ENCODE measurements at regions not wholly inside any gene's neighbourhood (a gene's known extent, or its start where the extent isn't known, plus 50 kb on each side); places are given as distances from the start of the nearest gene placed in this dataset.
"Not testable (repeated sequence)": the region's sequence is repeated elsewhere in the genome, so short reads cannot be mapped to it uniquely, and the experiment has no call there.

GRCh38 chr6:9795880-9796279 lies 619.0 kb downstream of the TFAP2A start:
- DNase-seq, result no peak

- DNase-seq, result no peak
These were observed 625.7 kb downstream of the TFAP2A start for GRCh38 chr6:9789201-9789600.

- no peak for DNase-seq
These were observed 630.1 kb downstream of the TFAP2A start for GRCh38 chr6:9784786-9785185.

DNA sequence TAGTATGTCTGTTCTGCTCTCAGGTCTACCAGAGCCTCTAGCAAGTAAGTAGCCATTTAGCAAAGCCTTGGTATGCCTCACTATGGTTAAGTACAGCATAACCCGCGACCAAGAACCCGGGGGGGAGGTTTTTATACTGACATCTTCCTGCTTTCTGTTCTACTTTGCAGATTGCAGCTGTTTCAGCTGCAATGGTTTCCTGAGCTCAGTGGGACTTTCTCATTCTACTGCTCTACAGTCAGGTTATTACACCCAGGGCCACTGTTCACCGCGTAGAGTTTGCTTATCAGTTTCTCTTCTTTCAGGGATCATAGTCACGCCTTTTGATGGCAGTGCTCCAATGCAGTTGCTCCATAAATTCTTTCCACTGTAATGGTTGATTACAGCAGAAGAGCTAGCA lies 631.3 kb downstream of the TFAP2A start:
- DNase-seq, result no peak

DNA sequence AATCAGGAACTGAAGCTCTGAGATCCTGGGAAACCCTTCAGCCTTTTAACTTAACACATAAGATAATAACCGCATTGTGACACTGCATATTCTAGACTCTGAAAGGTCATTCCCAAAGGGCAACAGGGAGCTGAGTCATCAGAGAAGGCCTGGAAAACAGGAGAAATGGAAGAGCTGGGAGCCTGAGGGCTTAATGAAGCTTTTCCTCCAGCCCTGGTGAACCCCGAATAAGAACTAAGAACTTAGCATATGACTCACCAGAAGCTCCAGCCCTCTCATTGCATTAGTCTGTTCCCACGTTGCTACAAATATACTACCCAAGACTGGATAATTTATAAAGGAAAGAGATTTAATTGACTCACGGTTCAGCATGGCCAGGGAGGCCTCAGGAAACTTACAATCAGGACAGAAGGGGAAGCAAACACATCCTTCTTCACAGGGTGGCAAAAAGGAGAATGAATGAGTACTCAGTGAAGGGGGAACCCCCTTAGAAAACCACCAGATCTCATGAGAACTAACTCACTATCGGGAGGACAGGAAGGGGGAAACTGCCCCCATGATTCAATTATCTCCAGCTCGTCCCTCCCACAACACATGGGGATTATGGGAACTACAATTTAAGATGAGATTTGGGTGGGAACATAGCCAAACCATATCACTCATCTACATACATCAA lies 648.5 kb downstream of the TFAP2A start:
- no peak for DNase-seq

DNA sequence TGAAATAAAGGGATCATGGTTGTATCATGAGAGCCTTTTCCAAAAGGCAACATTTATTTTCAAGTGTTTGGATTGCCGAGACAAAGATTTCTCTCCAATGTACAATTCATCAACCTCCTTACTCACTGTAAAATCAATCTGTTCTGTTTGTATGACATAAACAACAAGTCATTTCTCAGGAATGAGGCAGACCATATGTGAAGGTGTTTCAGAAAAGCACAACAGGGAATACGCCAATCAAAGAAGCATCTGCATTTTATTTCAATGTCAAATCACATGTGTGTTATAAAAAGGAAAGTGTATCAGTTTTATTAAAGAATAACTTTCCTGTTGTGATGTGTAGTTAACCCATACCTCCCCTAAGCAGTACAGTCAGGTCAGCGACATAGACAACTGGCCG lies 653.7 kb downstream of the TFAP2A start:
- DNase-seq, result no peak

DNA sequence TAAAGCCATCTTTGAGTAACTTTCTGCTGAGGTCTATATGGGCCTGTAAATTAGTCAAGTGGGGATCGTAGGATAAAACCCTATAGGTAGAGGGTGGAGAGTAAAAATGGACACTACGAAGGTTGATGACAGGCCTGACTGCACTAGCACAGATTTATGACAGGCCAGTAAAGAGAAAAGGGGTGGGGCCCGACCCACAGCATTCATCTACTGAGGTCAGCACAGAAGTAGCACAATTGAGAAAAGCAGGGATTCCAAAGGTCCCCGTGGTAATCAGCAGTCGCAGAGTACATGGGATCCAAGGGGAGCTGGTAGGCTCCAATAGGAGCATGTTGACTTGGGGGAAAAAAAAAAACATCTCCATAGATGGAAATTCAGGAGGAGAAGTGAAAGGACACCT lies 660.4 kb downstream of the TFAP2A start:
- no peak for DNase-seq

DNA sequence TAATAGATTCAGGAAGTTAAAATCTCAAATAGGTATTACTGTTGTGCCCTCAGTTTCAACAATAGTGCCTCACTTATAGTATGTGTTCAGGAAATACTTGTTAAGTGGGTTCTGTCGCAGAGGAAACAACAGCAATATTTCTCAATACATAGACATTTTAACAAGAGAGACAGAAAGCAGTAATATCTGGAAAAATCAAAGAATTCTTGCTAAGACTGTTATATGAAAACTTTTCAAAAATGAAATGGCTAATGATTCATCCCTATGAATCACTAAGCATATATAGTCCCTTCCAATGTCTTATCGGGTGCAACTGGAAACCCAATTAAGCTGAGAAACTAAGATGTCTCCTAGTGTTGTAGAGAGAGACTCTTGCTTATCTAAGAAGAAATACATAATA lies 668.9 kb downstream of the TFAP2A start:
- no peak for DNase-seq

DNA sequence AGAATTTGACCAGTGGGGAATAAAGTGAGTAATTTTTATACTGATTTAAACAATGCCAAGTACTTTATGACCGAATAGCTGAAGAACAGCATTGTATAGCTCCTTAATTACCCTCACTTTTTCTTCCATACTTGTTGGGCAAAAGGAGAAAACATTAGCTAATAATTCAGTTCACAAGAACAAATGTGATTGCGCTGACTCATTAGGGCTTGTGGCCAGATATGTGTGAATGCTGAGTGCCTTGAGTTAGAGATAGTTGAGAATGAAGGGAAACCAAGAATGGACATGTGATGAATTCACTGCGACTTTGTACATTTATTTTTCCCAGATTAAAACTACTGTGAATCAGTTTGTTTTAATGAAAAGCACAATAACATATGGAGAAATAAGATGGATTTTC lies 669.4 kb downstream of the TFAP2A start:
- no peak for DNase-seq

DNA sequence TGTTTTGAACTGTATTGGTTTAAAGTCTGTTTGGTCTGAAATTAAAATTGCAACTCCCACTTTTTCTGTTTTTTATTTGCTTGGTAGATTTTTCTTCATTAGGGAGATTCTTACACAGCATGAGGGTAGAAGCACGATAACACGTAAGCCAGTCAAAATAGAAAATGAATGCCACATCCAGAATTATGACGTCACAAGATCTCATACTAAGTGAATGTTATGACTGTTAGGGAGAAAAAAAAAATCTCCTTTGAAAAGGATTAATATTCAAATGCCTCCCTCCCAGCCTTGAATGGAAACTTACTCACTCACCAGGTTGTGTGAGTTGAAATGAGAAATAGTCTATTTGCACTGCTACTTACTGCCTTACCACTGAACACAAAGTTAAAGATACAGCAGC lies 670.8 kb downstream of the TFAP2A start:
- no peak for DNase-seq

GRCh38 chr6:9732056-9732455 lies 682.8 kb downstream of the TFAP2A start:
- no peak for DNase-seq

DNA sequence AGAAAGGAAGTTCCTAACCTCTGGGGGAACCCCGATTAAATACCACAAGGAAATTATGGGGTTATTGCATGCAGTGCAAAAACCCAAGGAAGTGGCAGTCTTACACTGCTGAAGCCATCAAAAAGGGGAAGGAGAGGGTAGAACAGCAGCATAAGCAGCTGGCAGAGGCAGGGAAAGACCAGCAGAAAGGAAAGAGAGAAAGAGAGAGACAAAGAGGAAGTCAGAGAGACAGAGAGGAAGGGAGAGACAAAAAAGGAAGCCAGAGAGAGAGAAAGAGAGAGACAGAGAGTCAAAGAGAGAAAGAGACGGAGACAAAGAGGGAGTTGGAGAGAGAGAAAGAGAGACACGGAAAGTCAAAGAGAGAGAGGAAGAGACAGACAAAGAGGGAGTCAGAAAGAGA lies 689.1 kb downstream of the TFAP2A start:
- DNase-seq, result not testable (repeated sequence)

DNA sequence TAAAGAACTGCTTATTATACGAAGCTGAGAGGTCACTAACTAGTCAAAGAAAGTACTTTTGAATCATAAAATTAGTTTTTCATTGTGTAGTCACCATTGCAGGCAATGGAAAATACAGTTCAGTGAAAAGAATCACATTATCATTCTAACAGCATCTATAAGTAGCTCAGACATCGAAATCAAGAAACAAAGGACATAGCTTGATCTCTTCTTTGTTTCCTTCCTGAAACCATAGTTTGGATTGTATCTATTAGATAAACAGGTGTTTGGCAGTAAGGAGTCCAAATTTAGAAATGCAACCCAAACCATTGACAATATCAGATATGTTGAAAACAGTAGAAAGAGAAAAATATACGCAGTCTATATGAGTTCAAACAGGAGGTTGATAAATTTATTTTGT lies 697.3 kb downstream of the TFAP2A start:
- no peak for DNase-seq

- no peak for DNase-seq
These were observed 703.5 kb downstream of the TFAP2A start for GRCh38 chr6:9711365-9711764.

DNA sequence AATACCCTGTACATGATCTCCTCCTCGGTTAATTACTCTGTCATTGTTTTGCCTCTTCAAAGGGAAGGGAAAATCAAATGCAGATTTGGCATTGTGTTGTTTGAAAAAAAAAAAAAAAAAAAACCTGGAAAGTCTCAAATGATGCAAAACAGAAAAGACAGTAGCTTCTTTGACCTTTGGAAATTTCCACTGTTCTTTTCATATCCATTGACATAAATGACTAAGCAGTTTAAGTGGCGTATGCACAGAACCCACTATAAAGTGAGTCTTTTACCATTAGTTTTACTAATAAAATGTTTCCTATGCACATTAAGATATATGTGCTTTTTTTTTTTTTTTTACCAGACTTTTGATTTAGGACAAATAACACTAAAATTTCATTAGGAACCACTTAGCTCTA lies 704.3 kb downstream of the TFAP2A start:
- no peak for DNase-seq

DNA sequence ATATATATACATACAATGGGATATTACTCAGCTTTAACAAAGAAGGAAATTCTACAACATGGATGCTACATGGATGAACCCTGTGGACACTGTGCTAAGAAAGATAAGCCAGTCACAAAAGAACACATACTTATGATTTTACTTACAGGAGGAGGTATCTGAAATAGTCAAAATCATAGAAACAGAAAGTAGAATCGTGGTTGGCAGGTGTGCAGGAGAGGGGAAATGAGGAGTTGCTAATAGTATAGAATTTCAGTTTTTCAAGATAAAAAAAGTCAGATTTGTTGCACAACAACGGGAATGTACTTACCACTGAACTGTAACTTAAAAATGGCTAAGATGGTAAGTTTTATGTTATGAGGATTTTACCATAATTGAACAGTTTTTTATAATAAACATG lies 706.3 kb downstream of the TFAP2A start:
- no peak for DNase-seq

DNA sequence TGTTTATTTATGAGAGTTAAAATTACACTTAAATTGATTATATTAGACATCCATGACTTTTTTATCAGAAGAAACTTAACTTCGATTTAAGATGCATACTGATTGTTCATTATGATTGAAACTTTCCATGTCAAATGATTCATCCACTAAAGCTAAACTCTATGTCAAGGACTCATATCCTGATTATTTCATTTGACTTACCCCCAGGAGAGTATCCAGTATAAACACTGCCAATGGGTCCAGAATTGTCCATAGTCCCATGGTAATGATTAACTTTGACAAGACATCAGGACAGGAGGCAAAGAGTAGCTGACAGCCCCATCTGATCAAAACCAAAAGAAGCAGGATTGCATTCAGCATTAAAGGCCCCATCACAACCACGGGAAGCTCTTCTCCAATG lies 709.9 kb downstream of the TFAP2A start:
- no peak for DNase-seq

DNA sequence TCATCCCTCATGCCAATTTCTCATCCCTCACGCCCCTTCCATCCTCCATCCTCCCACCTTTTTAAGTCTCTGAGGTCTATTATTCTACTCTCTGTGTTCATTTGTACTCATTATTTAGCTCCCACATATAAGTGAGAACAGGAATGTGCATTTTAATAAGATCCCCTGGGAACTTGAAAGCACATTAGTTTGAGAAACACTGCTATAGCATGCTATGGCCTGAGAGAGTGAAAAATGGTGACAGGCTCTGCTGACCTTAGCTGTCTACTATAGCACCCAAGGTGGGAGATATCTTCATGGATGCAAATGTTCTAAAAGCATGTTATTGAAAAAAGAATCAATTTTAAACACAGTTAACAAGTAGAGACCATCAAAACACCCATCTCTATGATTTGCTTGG lies 712.0 kb downstream of the TFAP2A start:
- DNase-seq, result no peak

GRCh38 chr6:9699888-9700287 lies 715.0 kb downstream of the TFAP2A start:
- DNase-seq, result no peak

- no peak for DNase-seq
These were observed 717.5 kb downstream of the TFAP2A start for GRCh38 chr6:9697263-9697931.

GRCh38 chr6:9690388-9690787 lies 724.5 kb downstream of the TFAP2A start:
- DNase-seq, result no peak

- DNase-seq, result not testable (repeated sequence)
These were observed 734.1 kb downstream of the TFAP2A start for GRCh38 chr6:9680727-9681126.

DNA sequence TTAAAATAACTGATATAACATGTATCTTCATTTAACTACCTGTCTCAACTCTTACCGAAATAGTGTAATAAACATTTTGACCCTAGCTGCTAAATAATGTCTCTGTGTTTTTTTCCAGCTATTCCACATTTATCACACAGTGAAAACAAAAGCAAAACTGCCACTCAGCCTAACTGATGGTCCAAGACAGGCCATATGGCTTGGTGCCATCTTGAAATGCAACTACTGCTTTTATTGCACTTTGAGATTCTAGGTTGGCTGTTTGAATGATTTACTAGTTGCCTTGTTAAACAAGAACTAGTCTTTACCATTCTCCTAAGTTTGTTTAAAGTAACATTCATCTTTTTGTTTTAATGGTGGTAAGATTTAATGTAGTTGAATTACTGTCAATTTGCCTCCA lies 739.8 kb downstream of the TFAP2A start:
- no peak for DNase-seq

GRCh38 chr6:9659848-9660247 lies 755.0 kb downstream of the TFAP2A start:
- DNase-seq, result no peak

DNA sequence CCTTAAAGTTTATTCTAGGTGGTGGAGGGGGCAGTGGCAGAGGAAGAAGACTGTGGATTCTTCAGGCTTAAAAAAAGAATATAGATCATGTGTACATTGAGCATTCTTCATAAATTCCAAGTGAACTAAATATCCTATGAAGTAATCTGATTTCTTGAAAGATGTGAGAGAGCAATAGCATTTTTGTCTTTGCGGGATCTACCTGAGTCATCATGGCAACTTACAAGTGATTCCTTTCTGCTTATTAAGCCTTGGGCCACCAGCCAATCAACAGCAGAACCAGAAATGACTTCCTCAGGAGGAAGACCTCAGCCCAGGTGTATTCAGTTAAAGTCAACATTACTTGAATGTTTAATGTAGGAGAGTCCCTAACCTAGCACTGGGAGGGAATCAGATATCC lies 756.9 kb downstream of the TFAP2A start:
- no peak for DNase-seq

Measured in stimulated activated CD4-positive, alpha-beta T cell treated with anti-CD3 and anti-CD28 coated beads, Interleukin-2, amount 100 ng/mL, for 48 hours (primary cell).